ENCODE measurements at regions not wholly inside any gene's neighbourhood (a gene's known extent, or its start where the extent isn't known, plus 50 kb on each side); places are given as distances from the start of the nearest gene placed in this dataset.

- H3K4me3 ChIP-seq (ENCODE audit: low read depth, low read length) = no peak overlapping the region
- no peak for TF ChIP-seq CTCF (IDR thresholded peaks at IDR 0.05; ENCODE audit: insufficient read depth, low read depth, low read length)
- DNase-seq (ENCODE audit: low read depth) = no peak
These were observed 110.4 kb upstream of the ARHGAP42 start for GRCh38 chr11:100576718-100577021.

- H3K4me3 ChIP-seq (ENCODE audit: low read depth, low read length) = no peak overlapping the region
- DNase-seq (ENCODE audit: low read depth) = no peak
- no peak for TF ChIP-seq CTCF (IDR thresholded peaks at IDR 0.05; ENCODE audit: insufficient read depth, low read depth, low read length)
These were observed 108.2 kb upstream of the ARHGAP42 start for GRCh38 chr11:100578831-100579311.

GRCh38 chr11:100581318-100581717 lies 105.8 kb upstream of the ARHGAP42 start:
- no peak overlapping the region for H3K4me3 ChIP-seq (ENCODE audit: low read depth, low read length)
- no peak for DNase-seq (ENCODE audit: low read depth)
- TF ChIP-seq CTCF (IDR thresholded peaks at IDR 0.05; ENCODE audit: insufficient read depth, low read depth, low read length) = no peak

- no peak overlapping the region for H3K4me3 ChIP-seq (ENCODE audit: low read depth, low read length)
- no peak for DNase-seq (ENCODE audit: low read depth)
- no peak for TF ChIP-seq CTCF (IDR thresholded peaks at IDR 0.05; ENCODE audit: insufficient read depth, low read depth, low read length)
These were observed 102.7 kb upstream of the ARHGAP42 start for GRCh38 chr11:100584201-100584985.

- peak; percentile 20 for DNase-seq (ENCODE audit: low read depth)
- H3K4me3 ChIP-seq (ENCODE audit: low read depth, low read length) = no peak overlapping the region
- no peak for TF ChIP-seq CTCF (IDR thresholded peaks at IDR 0.05; ENCODE audit: insufficient read depth, low read depth, low read length)
These were observed 101.4 kb upstream of the ARHGAP42 start for GRCh38 chr11:100585728-100586127.

- DNase-seq (ENCODE audit: low read depth) = no peak
- H3K4me3 ChIP-seq (ENCODE audit: low read depth, low read length) = no peak overlapping the region
- no peak for TF ChIP-seq CTCF (IDR thresholded peaks at IDR 0.05; ENCODE audit: insufficient read depth, low read depth, low read length)
These were observed 100.6 kb upstream of the ARHGAP42 start for GRCh38 chr11:100586361-100587101.

Measured in fibroblast of villous mesenchyme (primary cell).